WTC11 (cell line): ENCODE measurements at regions not wholly inside any gene's neighbourhood (a gene's known extent, or its start where the extent isn't known, plus 50 kb on each side); places are given as distances from the start of the nearest gene placed in this dataset.

Experiments
- ATAC-seq: fragments of 200-7000 bp; cut with Tn5 transposase; 2 replicates; pipeline ENCODE4 v1.10.0; 2021; ENCODE audit warnings: mild to moderate bottlenecking, moderate library complexity
- CTCF ChIA-PET: fragments of 300-600 bp; sonication (Branson Sonifier 250); formaldehyde crosslinking; loops from one replicate; lab custom pipeline; 2021; ENCODE audit warnings: antibody characterized with exemption; lab: Charles Lee
- POLR2A ChIA-PET: fragments of 350-600 bp; sonication (Branson Sonifier 250); formaldehyde crosslinking; loops from one replicate; lab custom pipeline; 2021; ENCODE audit warnings: antibody characterized with exemption; lab: Charles Lee
- DNase-seq: peaks from one replicate; pipeline ENCODE4 v3.0.0; 2021; ENCODE audit warnings: low spot score
- H3K27ac Mint-ChIP-seq: 2 replicates; pipeline ENCODE4 v1.8.0; 2021; ENCODE audit warnings: mixed read lengths
- H3K27me3 Mint-ChIP-seq: 2 replicates; pipeline ENCODE4 v1.8.0; 2021; ENCODE audit warnings: low read depth, mild to moderate bottlenecking, moderate library complexity, mixed read lengths
- H3K36me3 Mint-ChIP-seq: 2 replicates; pipeline ENCODE4 v1.8.0; 2021; ENCODE audit warnings: mixed read lengths
- H3K4me1 Mint-ChIP-seq: 2 replicates; pipeline ENCODE4 v1.8.0; 2022; ENCODE audit warnings: mixed read lengths
- H3K4me3 Mint-ChIP-seq: 2 replicates; pipeline ENCODE4 v1.8.0; 2021; ENCODE audit warnings: mild to moderate bottlenecking, moderate library complexity, mixed read lengths
- H3K9me3 Mint-ChIP-seq: 2 replicates; pipeline ENCODE4 v1.8.0; 2021; ENCODE audit warnings: mixed read lengths
- ATF1 ChIP-seq: sonication (generic); formaldehyde crosslinking; IDR thresholded peaks from 2 replicates; pipeline ENCODE4 v1.8.1; 2023; ENCODE audit warnings: mild to moderate bottlenecking, moderate library complexity, missing genetic modification reagents
- EMX1 ChIP-seq: fragments of 250-450 bp; sonication (Bioruptor Pico); IDR thresholded peaks from 2 replicates; pipeline ENCODE4 v1.8.0; 2021; ENCODE audit warnings: mild to moderate bottlenecking
- HMGA2 ChIP-seq: fragments of 250-450 bp; sonication (Bioruptor Pico); IDR thresholded peaks from 2 replicates; pipeline ENCODE4 v1.4.0; 2021; ENCODE audit warnings: mild to moderate bottlenecking, moderate library complexity
- JAZF1 ChIP-seq: fragments of 250-450 bp; sonication (Bioruptor Pico); IDR thresholded peaks from 2 replicates; pipeline ENCODE4 v1.9.0; 2021; ENCODE audit warnings: moderate library complexity, mild to moderate bottlenecking, inconsistent platforms
- JUN ChIP-seq: sonication (generic); formaldehyde crosslinking; IDR thresholded peaks from 2 replicates; pipeline ENCODE4 v1.8.0; 2023; ENCODE audit warnings: mild to moderate bottlenecking, missing genetic modification reagents
- MXD4 ChIP-seq: fragments of 250-450 bp; sonication (Bioruptor Pico); IDR thresholded peaks from 2 replicates; pipeline ENCODE4 v1.8.0; 2021; ENCODE audit warnings: mild to moderate bottlenecking, moderate library complexity, borderline replicate concordance
- NFYB ChIP-seq: sonication (generic); formaldehyde crosslinking; conservative IDR thresholded peaks from 2 replicates; pipeline ENCODE4 v1.8.0; 2022; ENCODE audit warnings: low read depth, missing genetic modification reagents
- SMAD4 ChIP-seq: sonication (generic); formaldehyde crosslinking; IDR thresholded peaks from 2 replicates; pipeline ENCODE4 v1.8.0; 2022; ENCODE audit warnings: mild to moderate bottlenecking, missing genetic modification reagents
- SP1 ChIP-seq: sonication (generic); formaldehyde crosslinking; conservative IDR thresholded peaks from 2 replicates; pipeline ENCODE4 v1.8.1; 2022; ENCODE audit warnings: missing genetic modification reagents
- ZBTB21 ChIP-seq: sonication (generic); formaldehyde crosslinking; IDR thresholded peaks from 2 replicates; pipeline ENCODE4 v1.8.1; 2023; ENCODE audit warnings: mild to moderate bottlenecking, missing genetic modification reagents, borderline replicate concordance
- ZNF121 ChIP-seq: sonication (generic); formaldehyde crosslinking; IDR thresholded peaks from 2 replicates; pipeline ENCODE4 v1.8.0; 2023; ENCODE audit warnings: missing genetic modification reagents
- TF ChIP-seq, protein P1 (sequence below): fragments of 200-600 bp; IDR thresholded peaks from 2 replicates; pipeline ENCODE4 v1.8.0; 2022; ENCODE audit warnings: antibody characterized with exemption
- TF ChIP-seq, protein P2 (sequence below): fragments of 250-450 bp; sonication (Bioruptor Pico); IDR thresholded peaks from 2 replicates; pipeline ENCODE4 v1.8.0; 2021; ENCODE audit warnings: mild to moderate bottlenecking
- TF ChIP-seq, protein P3 (sequence below): sonication (generic); formaldehyde crosslinking; IDR thresholded peaks from 2 replicates; pipeline ENCODE4 v1.8.1; 2023; ENCODE audit warnings: mild to moderate bottlenecking, missing genetic modification reagents, moderate library complexity
- TF ChIP-seq, protein P4 (sequence below): sonication (generic); formaldehyde crosslinking; conservative IDR thresholded peaks from 2 replicates; pipeline ENCODE4 v1.8.1; 2023; ENCODE audit warnings: mild to moderate bottlenecking, low read depth, missing genetic modification reagents, moderate library complexity
- TF ChIP-seq, protein P5 (sequence below): sonication (generic); formaldehyde crosslinking; IDR thresholded peaks from 2 replicates; pipeline ENCODE4 v1.8.1; 2023; ENCODE audit warnings: mild to moderate bottlenecking, moderate library complexity, missing genetic modification reagents
- TF ChIP-seq, protein P6 (sequence below): sonication (generic); formaldehyde crosslinking; IDR thresholded peaks from 2 replicates; pipeline ENCODE4 v1.8.0; 2022; ENCODE audit warnings: missing genetic modification reagents
- TF ChIP-seq, protein P7 (sequence below): fragments of 250-450 bp; sonication (Bioruptor Pico); IDR thresholded peaks from 2 replicates; pipeline ENCODE4 v1.9.0; 2021; ENCODE audit warnings: mild to moderate bottlenecking

DNA sequence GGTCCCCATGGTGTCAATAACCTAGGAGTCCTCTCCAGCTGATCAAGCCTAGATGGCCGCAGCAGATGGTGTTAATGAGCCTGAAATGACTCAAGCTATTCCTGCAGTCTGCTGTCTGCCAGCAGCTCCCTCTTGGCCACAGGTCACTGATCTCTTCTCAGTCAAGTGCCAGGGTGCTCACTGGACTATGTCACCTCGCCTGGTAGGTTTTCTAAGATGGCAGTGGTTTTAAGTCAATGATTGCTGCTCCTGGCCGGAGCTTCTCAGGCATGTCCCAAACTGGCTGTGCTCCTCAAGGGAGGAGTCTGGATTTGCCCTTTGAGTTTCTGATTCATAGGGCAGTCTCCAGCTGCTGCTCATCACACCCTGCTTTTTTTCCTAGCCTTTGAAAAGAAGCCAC is 58.6 kb upstream of the SHISA6 start:
- Mint-ChIP-seq H3K4me3 (no peak overlapping the region), H3K4me1 (no peaks in the 10 kb centered on the region), H3K36me3 (peaks cover 55% of the 10 kb centered on the region), H3K27me3 (peaks cover 9% of the 10 kb centered on the region), H3K9me3 (peaks cover 77% of the 10 kb centered on the region), H3K27ac (no peak overlapping the region)
- ChIA-PET CTCF (no interaction called here), POLR2A (no interaction called here)
- no peak for DNase-seq
- ATAC-seq, result no peak
- TF ChIP-seq JAZF1 (CRISPR knock-in tag), result no peak
- TF ChIP-seq, protein P1, sequence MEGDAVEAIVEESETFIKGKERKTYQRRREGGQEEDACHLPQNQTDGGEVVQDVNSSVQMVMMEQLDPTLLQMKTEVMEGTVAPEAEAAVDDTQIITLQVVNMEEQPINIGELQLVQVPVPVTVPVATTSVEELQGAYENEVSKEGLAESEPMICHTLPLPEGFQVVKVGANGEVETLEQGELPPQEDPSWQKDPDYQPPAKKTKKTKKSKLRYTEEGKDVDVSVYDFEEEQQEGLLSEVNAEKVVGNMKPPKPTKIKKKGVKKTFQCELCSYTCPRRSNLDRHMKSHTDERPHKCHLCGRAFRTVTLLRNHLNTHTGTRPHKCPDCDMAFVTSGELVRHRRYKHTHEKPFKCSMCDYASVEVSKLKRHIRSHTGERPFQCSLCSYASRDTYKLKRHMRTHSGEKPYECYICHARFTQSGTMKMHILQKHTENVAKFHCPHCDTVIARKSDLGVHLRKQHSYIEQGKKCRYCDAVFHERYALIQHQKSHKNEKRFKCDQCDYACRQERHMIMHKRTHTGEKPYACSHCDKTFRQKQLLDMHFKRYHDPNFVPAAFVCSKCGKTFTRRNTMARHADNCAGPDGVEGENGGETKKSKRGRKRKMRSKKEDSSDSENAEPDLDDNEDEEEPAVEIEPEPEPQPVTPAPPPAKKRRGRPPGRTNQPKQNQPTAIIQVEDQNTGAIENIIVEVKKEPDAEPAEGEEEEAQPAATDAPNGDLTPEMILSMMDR, result no peak
- TF ChIP-seq, protein P2, sequence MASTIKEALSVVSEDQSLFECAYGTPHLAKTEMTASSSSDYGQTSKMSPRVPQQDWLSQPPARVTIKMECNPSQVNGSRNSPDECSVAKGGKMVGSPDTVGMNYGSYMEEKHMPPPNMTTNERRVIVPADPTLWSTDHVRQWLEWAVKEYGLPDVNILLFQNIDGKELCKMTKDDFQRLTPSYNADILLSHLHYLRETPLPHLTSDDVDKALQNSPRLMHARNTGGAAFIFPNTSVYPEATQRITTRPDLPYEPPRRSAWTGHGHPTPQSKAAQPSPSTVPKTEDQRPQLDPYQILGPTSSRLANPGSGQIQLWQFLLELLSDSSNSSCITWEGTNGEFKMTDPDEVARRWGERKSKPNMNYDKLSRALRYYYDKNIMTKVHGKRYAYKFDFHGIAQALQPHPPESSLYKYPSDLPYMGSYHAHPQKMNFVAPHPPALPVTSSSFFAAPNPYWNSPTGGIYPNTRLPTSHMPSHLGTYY (CRISPR knock-in tag), result no peak

DNA sequence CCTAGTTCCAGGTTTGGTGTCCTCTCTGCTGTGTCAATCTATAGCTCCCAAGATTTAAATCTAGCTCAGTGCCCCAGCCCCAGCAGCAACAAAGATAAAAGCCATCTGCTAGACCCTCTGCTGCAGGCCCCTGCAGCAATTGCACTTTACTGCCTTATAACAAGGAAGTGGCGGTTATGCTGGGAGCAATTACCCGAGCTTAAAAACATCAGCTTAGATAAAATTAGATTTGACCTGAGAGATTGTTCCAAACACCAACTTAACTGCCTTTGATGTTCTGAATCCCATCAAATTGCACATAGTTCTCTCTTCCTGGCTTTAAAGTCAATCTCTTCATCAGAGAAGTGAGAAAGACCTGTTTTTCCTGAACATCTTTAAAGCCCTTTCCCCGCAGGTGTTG is 62.4 kb upstream of the SHISA6 start:
- peaks cover 71% of the 10 kb centered on the region for H3K9me3 Mint-ChIP-seq
- no peak overlapping the region for H3K4me3 Mint-ChIP-seq
- ChIA-PET POLR2A (no interaction called here), CTCF (no interaction called here)
- no peak overlapping the region for H3K27ac Mint-ChIP-seq
- ATAC-seq, result no peak
- peaks cover 2% of the 10 kb centered on the region; the same call in 1 of the 2 replicates for H3K27me3 Mint-ChIP-seq
- H3K4me1 Mint-ChIP-seq, result no peaks in the 10 kb centered on the region
- DNase-seq, result no peak
- H3K36me3 Mint-ChIP-seq, result peaks cover 51% of the 10 kb centered on the region
- TF ChIP-seq ZBTB21 (CRISPR knock-in tag), result no peak
- TF ChIP-seq, protein P3, sequence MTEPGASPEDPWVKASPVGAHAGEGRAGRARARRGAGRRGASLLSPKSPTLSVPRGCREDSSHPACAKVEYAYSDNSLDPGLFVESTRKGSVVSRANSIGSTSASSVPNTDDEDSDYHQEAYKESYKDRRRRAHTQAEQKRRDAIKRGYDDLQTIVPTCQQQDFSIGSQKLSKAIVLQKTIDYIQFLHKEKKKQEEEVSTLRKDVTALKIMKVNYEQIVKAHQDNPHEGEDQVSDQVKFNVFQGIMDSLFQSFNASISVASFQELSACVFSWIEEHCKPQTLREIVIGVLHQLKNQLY (CRISPR knock-in tag), result no peak
- TF ChIP-seq SMAD4 (CRISPR knock-in tag), result no peak
- no peak for TF ChIP-seq ZNF121
- TF ChIP-seq SP1 (CRISPR knock-in tag), result no peak
- no peak for TF ChIP-seq NFYB
- no peak for TF ChIP-seq JUN (CRISPR knock-in tag)
- TF ChIP-seq, protein P4, sequence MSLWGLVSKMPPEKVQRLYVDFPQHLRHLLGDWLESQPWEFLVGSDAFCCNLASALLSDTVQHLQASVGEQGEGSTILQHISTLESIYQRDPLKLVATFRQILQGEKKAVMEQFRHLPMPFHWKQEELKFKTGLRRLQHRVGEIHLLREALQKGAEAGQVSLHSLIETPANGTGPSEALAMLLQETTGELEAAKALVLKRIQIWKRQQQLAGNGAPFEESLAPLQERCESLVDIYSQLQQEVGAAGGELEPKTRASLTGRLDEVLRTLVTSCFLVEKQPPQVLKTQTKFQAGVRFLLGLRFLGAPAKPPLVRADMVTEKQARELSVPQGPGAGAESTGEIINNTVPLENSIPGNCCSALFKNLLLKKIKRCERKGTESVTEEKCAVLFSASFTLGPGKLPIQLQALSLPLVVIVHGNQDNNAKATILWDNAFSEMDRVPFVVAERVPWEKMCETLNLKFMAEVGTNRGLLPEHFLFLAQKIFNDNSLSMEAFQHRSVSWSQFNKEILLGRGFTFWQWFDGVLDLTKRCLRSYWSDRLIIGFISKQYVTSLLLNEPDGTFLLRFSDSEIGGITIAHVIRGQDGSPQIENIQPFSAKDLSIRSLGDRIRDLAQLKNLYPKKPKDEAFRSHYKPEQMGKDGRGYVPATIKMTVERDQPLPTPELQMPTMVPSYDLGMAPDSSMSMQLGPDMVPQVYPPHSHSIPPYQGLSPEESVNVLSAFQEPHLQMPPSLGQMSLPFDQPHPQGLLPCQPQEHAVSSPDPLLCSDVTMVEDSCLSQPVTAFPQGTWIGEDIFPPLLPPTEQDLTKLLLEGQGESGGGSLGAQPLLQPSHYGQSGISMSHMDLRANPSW, result no peak
- TF ChIP-seq EMX1 (CRISPR knock-in tag), result no peak

DNA sequence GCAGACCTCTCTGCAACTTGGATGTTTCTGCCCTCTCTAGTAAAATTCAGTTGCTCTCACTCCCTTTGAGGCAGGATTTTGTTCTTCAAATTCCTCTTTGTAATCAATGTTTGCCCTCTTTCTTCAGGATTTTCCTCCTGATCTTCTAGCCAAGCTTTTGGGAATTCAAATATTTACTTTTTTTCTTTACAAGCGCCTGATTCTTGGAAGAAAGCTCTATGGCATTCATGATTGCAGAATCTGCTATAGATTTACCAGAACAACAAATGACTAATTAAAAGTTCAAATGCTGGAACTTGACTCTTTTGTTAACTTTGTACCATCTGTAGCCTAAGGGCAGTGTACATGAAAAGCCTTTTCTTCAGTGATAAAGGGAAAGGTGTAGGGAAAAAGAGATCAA is 63.7 kb upstream of the SHISA6 start:
- DNase-seq (no peak), ATAC-seq (no peak)
- Mint-ChIP-seq H3K4me3 (no peak overlapping the region), H3K4me1 (no peaks in the 10 kb centered on the region), H3K9me3 (peaks cover 72% of the 10 kb centered on the region), H3K27ac (no peak overlapping the region), H3K36me3 (peaks cover 55% of the 10 kb centered on the region), H3K27me3 (peaks cover 5% of the 10 kb centered on the region; the same call in 1 of the 2 replicates)
- TF ChIP-seq, protein P5, sequence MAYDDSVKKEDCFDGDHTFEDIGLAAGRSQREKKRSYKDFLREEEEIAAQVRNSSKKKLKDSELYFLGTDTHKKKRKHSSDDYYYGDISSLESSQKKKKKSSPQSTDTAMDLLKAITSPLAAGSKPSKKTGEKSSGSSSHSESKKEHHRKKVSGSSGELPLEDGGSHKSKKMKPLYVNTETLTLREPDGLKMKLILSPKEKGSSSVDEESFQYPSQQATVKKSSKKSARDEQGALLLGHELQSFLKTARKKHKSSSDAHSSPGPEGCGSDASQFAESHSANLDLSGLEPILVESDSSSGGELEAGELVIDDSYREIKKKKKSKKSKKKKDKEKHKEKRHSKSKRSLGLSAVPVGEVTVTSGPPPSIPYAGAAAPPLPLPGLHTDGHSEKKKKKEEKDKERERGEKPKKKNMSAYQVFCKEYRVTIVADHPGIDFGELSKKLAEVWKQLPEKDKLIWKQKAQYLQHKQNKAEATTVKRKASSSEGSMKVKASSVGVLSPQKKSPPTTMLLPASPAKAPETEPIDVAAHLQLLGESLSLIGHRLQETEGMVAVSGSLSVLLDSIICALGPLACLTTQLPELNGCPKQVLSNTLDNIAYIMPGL, result no peak
- TF ChIP-seq ATF1 (CRISPR knock-in tag) (no peak), MXD4 (no peak), HMGA2 (no peak)
- TF ChIP-seq, protein P6, sequence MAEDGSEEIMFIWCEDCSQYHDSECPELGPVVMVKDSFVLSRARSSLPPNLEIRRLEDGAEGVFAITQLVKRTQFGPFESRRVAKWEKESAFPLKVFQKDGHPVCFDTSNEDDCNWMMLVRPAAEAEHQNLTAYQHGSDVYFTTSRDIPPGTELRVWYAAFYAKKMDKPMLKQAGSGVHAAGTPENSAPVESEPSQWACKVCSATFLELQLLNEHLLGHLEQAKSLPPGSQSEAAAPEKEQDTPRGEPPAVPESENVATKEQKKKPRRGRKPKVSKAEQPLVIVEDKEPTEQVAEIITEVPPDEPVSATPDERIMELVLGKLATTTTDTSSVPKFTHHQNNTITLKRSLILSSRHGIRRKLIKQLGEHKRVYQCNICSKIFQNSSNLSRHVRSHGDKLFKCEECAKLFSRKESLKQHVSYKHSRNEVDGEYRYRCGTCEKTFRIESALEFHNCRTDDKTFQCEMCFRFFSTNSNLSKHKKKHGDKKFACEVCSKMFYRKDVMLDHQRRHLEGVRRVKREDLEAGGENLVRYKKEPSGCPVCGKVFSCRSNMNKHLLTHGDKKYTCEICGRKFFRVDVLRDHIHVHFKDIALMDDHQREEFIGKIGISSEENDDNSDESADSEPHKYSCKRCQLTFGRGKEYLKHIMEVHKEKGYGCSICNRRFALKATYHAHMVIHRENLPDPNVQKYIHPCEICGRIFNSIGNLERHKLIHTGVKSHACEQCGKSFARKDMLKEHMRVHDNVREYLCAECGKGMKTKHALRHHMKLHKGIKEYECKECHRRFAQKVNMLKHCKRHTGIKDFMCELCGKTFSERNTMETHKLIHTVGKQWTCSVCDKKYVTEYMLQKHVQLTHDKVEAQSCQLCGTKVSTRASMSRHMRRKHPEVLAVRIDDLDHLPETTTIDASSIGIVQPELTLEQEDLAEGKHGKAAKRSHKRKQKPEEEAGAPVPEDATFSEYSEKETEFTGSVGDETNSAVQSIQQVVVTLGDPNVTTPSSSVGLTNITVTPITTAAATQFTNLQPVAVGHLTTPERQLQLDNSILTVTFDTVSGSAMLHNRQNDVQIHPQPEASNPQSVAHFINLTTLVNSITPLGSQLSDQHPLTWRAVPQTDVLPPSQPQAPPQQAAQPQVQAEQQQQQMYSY (CRISPR knock-in tag), result no peak
- TF ChIP-seq, protein P7, sequence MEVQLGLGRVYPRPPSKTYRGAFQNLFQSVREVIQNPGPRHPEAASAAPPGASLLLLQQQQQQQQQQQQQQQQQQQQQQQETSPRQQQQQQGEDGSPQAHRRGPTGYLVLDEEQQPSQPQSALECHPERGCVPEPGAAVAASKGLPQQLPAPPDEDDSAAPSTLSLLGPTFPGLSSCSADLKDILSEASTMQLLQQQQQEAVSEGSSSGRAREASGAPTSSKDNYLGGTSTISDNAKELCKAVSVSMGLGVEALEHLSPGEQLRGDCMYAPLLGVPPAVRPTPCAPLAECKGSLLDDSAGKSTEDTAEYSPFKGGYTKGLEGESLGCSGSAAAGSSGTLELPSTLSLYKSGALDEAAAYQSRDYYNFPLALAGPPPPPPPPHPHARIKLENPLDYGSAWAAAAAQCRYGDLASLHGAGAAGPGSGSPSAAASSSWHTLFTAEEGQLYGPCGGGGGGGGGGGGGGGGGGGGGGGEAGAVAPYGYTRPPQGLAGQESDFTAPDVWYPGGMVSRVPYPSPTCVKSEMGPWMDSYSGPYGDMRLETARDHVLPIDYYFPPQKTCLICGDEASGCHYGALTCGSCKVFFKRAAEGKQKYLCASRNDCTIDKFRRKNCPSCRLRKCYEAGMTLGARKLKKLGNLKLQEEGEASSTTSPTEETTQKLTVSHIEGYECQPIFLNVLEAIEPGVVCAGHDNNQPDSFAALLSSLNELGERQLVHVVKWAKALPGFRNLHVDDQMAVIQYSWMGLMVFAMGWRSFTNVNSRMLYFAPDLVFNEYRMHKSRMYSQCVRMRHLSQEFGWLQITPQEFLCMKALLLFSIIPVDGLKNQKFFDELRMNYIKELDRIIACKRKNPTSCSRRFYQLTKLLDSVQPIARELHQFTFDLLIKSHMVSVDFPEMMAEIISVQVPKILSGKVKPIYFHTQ, result no peak
- CTCF ChIA-PET, result no interaction called here
- POLR2A ChIA-PET, result no interaction called here
